PC-3 (cell line): ENCODE measurements at regions not wholly inside any gene's neighbourhood (a gene's known extent, or its start where the extent isn't known, plus 50 kb on each side); places are given as distances from the start of the nearest gene placed in this dataset.

Experiments
- EZH2phosphoT487 ChIP-seq: fragments of 300-600 bp; sonication (generic); IDR thresholded peaks from 2 replicates; pipeline ENCODE4 v1.6.1; 2018; ENCODE audit warnings: mild to moderate bottlenecking, antibody characterized with exemption, low read length, borderline replicate concordance
- TF ChIP-seq, protein P1 (sequence below): fragments of 300-600 bp; sonication (generic); conservative IDR thresholded peaks from 2 replicates; pipeline ENCODE4 v1.5.1; 2017; ENCODE audit warnings: antibody characterized with exemption, low read depth, mild to moderate bottlenecking, low read length

DNA sequence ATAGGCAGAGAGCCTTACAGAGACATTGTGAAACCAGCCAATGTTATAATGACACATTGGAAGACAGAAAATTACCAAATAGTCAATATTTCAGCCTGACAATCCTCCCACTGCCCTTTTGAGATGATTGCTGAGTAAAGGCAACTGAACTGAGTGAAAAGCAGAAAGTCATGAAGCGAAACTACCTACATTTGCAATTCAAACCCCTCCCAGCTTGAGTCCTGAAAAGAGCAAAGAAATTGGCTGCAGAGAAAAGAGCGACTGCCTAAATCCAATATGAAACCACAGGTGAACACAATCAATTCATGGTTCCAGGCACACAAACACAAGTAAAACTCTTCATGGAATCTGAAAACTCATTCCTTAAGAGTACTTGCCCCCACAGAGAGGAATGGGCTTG, 143.4 kb upstream of the CHRM3 start:
- TF ChIP-seq, protein P1, sequence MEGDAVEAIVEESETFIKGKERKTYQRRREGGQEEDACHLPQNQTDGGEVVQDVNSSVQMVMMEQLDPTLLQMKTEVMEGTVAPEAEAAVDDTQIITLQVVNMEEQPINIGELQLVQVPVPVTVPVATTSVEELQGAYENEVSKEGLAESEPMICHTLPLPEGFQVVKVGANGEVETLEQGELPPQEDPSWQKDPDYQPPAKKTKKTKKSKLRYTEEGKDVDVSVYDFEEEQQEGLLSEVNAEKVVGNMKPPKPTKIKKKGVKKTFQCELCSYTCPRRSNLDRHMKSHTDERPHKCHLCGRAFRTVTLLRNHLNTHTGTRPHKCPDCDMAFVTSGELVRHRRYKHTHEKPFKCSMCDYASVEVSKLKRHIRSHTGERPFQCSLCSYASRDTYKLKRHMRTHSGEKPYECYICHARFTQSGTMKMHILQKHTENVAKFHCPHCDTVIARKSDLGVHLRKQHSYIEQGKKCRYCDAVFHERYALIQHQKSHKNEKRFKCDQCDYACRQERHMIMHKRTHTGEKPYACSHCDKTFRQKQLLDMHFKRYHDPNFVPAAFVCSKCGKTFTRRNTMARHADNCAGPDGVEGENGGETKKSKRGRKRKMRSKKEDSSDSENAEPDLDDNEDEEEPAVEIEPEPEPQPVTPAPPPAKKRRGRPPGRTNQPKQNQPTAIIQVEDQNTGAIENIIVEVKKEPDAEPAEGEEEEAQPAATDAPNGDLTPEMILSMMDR = no peak
- no peak for TF ChIP-seq EZH2phosphoT487
